ENCODE measurements at regions not wholly inside any gene's neighbourhood (a gene's known extent, or its start where the extent isn't known, plus 50 kb on each side); places are given as distances from the start of the nearest gene placed in this dataset.
"Not testable (repeated sequence)": the region's sequence is repeated elsewhere in the genome, so short reads cannot be mapped to it uniquely, and the experiment has no call there.

DNA sequence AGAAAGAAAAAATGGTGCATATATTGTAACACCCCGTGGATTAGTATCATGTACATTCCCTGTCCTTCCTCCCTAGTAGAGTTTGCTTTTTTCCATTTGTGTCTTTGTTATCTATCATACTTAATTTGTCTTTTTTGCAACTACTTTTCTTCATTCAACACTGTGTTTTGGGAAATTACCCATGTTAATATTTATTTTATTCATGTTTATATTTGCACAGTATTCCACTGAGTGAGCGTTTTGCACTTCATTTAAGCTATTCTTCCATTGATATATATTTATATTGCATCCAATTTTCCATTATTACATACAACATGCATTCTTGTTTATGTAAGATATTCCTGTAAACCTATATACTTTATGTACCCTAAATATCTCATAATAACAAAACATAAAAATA is 57.6 kb upstream of the FAM171A1 start:
- no peak for TF ChIP-seq CTCF (IDR thresholded peaks at IDR 0.05; ENCODE audit: poor library complexity)
- TF ChIP-seq EZH2phosphoT487 (IDR thresholded peaks at IDR 0.05; ENCODE audit: low read depth, severe bottlenecking, unreplicated experiment): no peak
- TF ChIP-seq EZH2 (IDR thresholded peaks at IDR 0.05; ENCODE audit: borderline replicate concordance): no peak
- no peak for DNase-seq (ENCODE audit: low spot score)
- Histone ChIP-seq H3K4me2 (no peak overlapping the region), H3K27me3 (no peaks in the 10 kb centered on the region), H2AFZ (no peak overlapping the region), H3K36me3 (replicated peaks; ENCODE audit: insufficient read depth, low read depth) (no peaks in the 10 kb centered on the region), H3K4me1 (ENCODE audit: insufficient read depth) (no peaks in the 10 kb centered on the region), H3K79me2 (no peaks in the 10 kb centered on the region), H3K27ac (no peak overlapping the region), H3K9me3 (ENCODE audit: low read depth) (no peaks in the 10 kb centered on the region), H3K4me3 (no peak overlapping the region), H4K20me1 (ENCODE audit: insufficient read depth, poor library complexity, severe bottlenecking) (no peaks in the 10 kb centered on the region), H3K9me2 (replicated peaks; ENCODE audit: insufficient read depth) (no peaks in the 10 kb centered on the region)
- WGBS (ENCODE audit: low lambda C conversion rate, missing lambda C conversion rate): 81% methylated on average over 2 of the region's 2 CpGs

- no peak overlapping the region for H3K27ac ChIP-seq
- no peaks in the 10 kb centered on the region for H3K36me3 ChIP-seq (replicated peaks; ENCODE audit: insufficient read depth, low read depth)
- H3K4me3 ChIP-seq: no peak overlapping the region
- H3K27me3 ChIP-seq: no peaks in the 10 kb centered on the region
- no peak overlapping the region for H3K4me2 ChIP-seq
- no peak overlapping the region for H2AFZ ChIP-seq
- TF ChIP-seq CTCF (IDR thresholded peaks at IDR 0.05; ENCODE audit: poor library complexity): peak; percentile 79
- TF ChIP-seq EZH2 (IDR thresholded peaks at IDR 0.05; ENCODE audit: borderline replicate concordance): no peak
- no peak for TF ChIP-seq EZH2phosphoT487 (IDR thresholded peaks at IDR 0.05; ENCODE audit: low read depth, severe bottlenecking, unreplicated experiment)
- no peaks in the 10 kb centered on the region for H3K79me2 ChIP-seq
- no peaks in the 10 kb centered on the region for H3K9me3 ChIP-seq (ENCODE audit: low read depth)
- no peaks in the 10 kb centered on the region for H3K9me2 ChIP-seq (replicated peaks; ENCODE audit: insufficient read depth)
- no peaks in the 10 kb centered on the region for H4K20me1 ChIP-seq (ENCODE audit: insufficient read depth, poor library complexity, severe bottlenecking)
- no peaks in the 10 kb centered on the region for H3K4me1 ChIP-seq (ENCODE audit: insufficient read depth)
- 32% methylated on average over 5 of the region's 5 CpGs for WGBS (ENCODE audit: low lambda C conversion rate, missing lambda C conversion rate)
- DNase-seq (ENCODE audit: low spot score): peak; percentile 68
These were observed 56.8 kb upstream of the FAM171A1 start for GRCh38 chr10:15427843-15428414.

DNA sequence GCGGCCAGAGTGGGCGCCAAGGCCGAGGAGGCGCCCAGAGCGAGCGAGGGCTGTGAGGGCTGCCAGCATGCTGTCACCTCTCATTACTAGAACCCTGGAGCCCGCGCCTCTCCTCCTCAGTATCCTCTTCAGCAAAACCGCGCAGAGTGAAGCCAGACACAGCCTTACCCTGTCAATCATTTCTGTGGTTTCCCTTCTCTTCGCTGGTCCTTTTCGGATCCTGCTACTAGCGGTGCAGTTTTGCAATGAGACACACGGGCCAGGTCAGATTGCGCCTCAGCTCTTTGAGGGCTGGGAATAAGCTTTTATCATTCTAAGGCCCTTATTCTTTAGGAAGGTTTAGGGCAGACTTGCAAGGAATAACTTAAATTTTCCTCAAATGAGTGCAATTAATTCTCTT is 55.5 kb upstream of the FAM171A1 start:
- Histone ChIP-seq H3K79me2 (no peaks in the 10 kb centered on the region), H3K27me3 (no peaks in the 10 kb centered on the region), H4K20me1 (ENCODE audit: insufficient read depth, poor library complexity, severe bottlenecking) (no peaks in the 10 kb centered on the region), H3K4me3 (no peak overlapping the region), H3K4me1 (ENCODE audit: insufficient read depth) (no peaks in the 10 kb centered on the region), H3K9me2 (replicated peaks; ENCODE audit: insufficient read depth) (no peaks in the 10 kb centered on the region), H3K36me3 (replicated peaks; ENCODE audit: insufficient read depth, low read depth) (no peaks in the 10 kb centered on the region), H2AFZ (no peak overlapping the region), H3K9me3 (ENCODE audit: low read depth) (no peaks in the 10 kb centered on the region), H3K27ac (no peak overlapping the region), H3K4me2 (no peak overlapping the region)
- 97% methylated on average over 15 of the region's 15 CpGs for WGBS (ENCODE audit: low lambda C conversion rate, missing lambda C conversion rate)
- TF ChIP-seq EZH2phosphoT487 (IDR thresholded peaks at IDR 0.05; ENCODE audit: low read depth, severe bottlenecking, unreplicated experiment): no peak
- TF ChIP-seq CTCF (IDR thresholded peaks at IDR 0.05; ENCODE audit: poor library complexity): no peak
- no peak for TF ChIP-seq EZH2 (IDR thresholded peaks at IDR 0.05; ENCODE audit: borderline replicate concordance)
- DNase-seq (ENCODE audit: low spot score): no peak

GRCh38 chr10:15426115-15426514 is 55.0 kb upstream of the FAM171A1 start:
- no peak overlapping the region for H3K4me3 ChIP-seq
- no peaks in the 10 kb centered on the region for H4K20me1 ChIP-seq (ENCODE audit: insufficient read depth, poor library complexity, severe bottlenecking)
- no peaks in the 10 kb centered on the region for H3K9me3 ChIP-seq (ENCODE audit: low read depth)
- H3K36me3 ChIP-seq (replicated peaks; ENCODE audit: insufficient read depth, low read depth): no peaks in the 10 kb centered on the region
- TF ChIP-seq CTCF (IDR thresholded peaks at IDR 0.05; ENCODE audit: poor library complexity) (no peak), EZH2phosphoT487 (IDR thresholded peaks at IDR 0.05; ENCODE audit: low read depth, severe bottlenecking, unreplicated experiment) (no peak), EZH2 (IDR thresholded peaks at IDR 0.05; ENCODE audit: borderline replicate concordance) (no peak)
- no peak overlapping the region for H2AFZ ChIP-seq
- no peaks in the 10 kb centered on the region for H3K9me2 ChIP-seq (replicated peaks; ENCODE audit: insufficient read depth)
- H3K79me2 ChIP-seq: no peaks in the 10 kb centered on the region
- no peak for DNase-seq (ENCODE audit: low spot score)
- no peak overlapping the region for H3K27ac ChIP-seq
- H3K27me3 ChIP-seq: no peaks in the 10 kb centered on the region
- no peak overlapping the region for H3K4me2 ChIP-seq
- H3K4me1 ChIP-seq (ENCODE audit: insufficient read depth): no peaks in the 10 kb centered on the region
- WGBS (ENCODE audit: low lambda C conversion rate, missing lambda C conversion rate): 96% methylated on average over 17 of the region's 29 CpGs

DNA sequence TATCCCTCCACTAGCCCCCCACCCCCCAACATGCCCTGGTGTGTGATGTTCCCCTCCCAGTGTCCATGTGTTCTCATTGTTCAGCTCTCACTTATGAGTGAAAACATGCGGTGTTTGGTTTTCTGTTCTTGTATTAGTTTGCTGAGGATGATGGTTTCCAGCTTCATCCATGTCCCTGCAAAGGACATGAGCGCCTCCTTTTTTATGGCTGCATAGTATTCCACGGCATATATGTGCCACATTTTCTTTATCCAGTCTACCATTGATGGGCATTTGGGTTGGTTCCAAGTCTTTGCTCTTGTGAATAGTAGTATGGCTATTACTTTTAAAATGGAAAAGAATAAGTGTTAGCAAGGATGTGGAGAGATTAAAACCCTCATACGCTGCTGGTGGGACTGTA is 50.8 kb upstream of the FAM171A1 start:
- H3K4me2 ChIP-seq; H4K20me1 ChIP-seq (ENCODE audit: insufficient read depth, poor library complexity, severe bottlenecking); H3K27ac ChIP-seq; H3K79me2 ChIP-seq; H3K27me3 ChIP-seq; H3K36me3 ChIP-seq (replicated peaks; ENCODE audit: insufficient read depth, low read depth); DNase-seq (ENCODE audit: low spot score); H3K9me3 ChIP-seq (ENCODE audit: low read depth); H3K9me2 ChIP-seq (replicated peaks; ENCODE audit: insufficient read depth); H2AFZ ChIP-seq; H3K4me3 ChIP-seq; H3K4me1 ChIP-seq (ENCODE audit: insufficient read depth): not testable (repeated sequence)
- WGBS (ENCODE audit: low lambda C conversion rate, missing lambda C conversion rate): 97% methylated on average over 4 of the region's 4 CpGs

All from hepatocyte (in vitro differentiated cells).